ENCODE measurements at regions not wholly inside any gene's neighbourhood (a gene's known extent, or its start where the extent isn't known, plus 50 kb on each side); places are given as distances from the start of the nearest gene placed in this dataset.
"Not testable (repeated sequence)": the region's sequence is repeated elsewhere in the genome, so short reads cannot be mapped to it uniquely, and the experiment has no call there.

DNA sequence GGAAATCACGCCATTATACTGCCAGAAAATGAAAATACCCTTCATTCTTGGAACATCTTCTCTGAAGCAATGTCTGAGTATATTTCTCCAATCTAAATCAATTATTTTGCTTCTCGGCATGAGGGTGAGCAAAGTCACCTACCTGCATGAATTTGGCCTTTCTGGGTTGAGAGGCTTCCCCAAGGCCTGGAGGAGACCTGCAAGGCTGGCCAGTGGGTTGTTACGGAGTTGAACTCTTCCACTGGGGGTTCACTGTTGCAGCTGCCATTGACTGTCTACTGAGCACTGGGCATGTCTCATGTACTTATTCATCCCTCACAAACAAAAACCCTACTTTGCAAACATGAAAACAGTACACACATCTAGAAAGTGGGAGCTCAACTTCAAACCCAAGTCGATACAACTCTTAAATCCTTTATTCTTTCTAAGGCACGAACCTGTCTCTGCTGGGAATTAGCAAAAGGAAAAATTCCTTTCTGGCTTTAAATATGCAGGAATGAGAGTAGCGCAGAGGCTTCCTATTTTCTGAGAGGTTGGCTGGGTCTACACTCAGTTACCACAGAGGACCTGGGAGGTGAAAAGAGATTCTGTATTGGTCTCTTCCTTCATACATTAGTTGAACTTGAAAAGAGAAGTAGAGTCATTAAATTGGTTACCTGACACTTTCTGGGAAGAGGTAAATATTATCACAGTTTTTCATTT is 87.6 kb upstream of the SGK1 start:
- Histone ChIP-seq H3K36me3 (ENCODE audit: low read depth, missing control alignments) (no peaks in the 10 kb centered on the region), H3K4me3 (no peak overlapping the region), H3K27me3 (no peaks in the 10 kb centered on the region), H3K9me3 (no peaks in the 10 kb centered on the region), H3K27ac (no peak overlapping the region), H3K4me1 (no peaks in the 10 kb centered on the region)
- TF ChIP-seq POLR2A (IDR thresholded peaks at IDR 0.05), result no peak
- TF ChIP-seq, protein P1, sequence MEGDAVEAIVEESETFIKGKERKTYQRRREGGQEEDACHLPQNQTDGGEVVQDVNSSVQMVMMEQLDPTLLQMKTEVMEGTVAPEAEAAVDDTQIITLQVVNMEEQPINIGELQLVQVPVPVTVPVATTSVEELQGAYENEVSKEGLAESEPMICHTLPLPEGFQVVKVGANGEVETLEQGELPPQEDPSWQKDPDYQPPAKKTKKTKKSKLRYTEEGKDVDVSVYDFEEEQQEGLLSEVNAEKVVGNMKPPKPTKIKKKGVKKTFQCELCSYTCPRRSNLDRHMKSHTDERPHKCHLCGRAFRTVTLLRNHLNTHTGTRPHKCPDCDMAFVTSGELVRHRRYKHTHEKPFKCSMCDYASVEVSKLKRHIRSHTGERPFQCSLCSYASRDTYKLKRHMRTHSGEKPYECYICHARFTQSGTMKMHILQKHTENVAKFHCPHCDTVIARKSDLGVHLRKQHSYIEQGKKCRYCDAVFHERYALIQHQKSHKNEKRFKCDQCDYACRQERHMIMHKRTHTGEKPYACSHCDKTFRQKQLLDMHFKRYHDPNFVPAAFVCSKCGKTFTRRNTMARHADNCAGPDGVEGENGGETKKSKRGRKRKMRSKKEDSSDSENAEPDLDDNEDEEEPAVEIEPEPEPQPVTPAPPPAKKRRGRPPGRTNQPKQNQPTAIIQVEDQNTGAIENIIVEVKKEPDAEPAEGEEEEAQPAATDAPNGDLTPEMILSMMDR (IDR thresholded peaks at IDR 0.05), result no peak
- no peak for DNase-seq
- intact Hi-C loops (cut with DNase I; ENCODE audit: low total_unique reads), result no loop called here
- 85 to 91% methylated on average over 6 of the region's 6 CpGs for WGBS, 2 donors

DNA sequence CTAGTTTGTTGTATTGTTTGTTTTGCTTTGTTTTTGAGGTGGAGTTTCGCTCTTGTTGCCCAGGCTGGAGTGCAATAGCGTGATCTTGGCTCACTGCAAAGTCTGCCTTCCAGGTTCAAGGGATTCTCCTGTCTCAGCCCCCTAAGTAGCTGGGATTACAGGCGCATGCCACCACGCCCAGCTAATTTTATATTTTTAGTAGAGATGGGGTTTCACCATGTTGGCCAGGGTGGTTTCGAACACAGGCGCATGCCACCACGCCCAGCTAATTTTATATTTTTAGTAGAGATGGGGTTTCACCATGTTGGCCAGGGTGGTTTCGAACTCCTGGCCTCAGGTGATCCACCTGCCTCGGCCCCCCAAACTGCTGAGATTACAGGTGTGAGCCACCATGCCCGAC is 85.4 kb upstream of the SGK1 start:
- 90 to 94% methylated on average over 10 of the region's 10 CpGs for WGBS, 2 donors
- H3K27me3 ChIP-seq; H3K27ac ChIP-seq; H3K9me3 ChIP-seq; H3K36me3 ChIP-seq (ENCODE audit: low read depth, missing control alignments); DNase-seq; H3K4me1 ChIP-seq; H3K4me3 ChIP-seq; intact Hi-C loops (cut with DNase I; ENCODE audit: low total_unique reads): not testable (repeated sequence)

DNA sequence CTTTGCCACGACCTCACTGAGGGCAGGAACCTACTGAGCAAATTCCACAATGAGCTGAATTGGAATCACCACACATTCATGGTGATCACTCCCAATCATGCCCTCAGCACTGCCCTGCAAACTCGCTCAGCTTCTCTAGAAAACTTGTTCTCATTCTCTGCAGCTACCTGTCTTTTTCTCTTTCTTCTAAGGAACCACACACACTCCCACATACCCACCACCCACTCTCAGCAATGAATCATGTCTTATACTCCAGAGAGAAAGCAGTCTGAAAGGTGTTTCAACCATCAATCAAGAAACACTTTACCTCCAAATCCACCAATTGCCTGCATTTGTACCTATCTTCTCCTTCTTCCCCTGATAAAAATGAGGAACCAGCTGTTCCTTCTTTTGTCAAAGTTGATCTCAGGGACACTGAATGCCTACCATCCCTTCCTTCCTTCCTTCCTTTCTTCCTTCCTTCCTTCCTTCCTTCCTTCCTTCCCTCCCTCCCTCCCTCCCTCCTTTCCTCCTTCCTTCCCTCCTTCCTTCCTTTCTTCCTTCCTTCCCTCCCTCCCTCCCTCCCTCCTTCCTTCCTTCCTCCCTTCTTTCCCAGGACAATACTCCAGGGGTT is 84.6 kb upstream of the SGK1 start:
- Histone ChIP-seq H3K4me1 (no peaks in the 10 kb centered on the region), H3K36me3 (ENCODE audit: low read depth, missing control alignments) (no peaks in the 10 kb centered on the region), H3K4me3 (no peak overlapping the region), H3K9me3 (no peaks in the 10 kb centered on the region), H3K27ac (no peak overlapping the region), H3K27me3 (no peaks in the 10 kb centered on the region)
- DNase-seq, result no peak
- TF ChIP-seq, protein P1 (IDR thresholded peaks at IDR 0.05), result no peak
- no peak for TF ChIP-seq POLR2A (IDR thresholded peaks at IDR 0.05)
- 86 to 91% methylated on average over 2 of the region's 2 CpGs for WGBS, 2 donors
- intact Hi-C loops (cut with DNase I; ENCODE audit: low total_unique reads), result no loop called here

DNA sequence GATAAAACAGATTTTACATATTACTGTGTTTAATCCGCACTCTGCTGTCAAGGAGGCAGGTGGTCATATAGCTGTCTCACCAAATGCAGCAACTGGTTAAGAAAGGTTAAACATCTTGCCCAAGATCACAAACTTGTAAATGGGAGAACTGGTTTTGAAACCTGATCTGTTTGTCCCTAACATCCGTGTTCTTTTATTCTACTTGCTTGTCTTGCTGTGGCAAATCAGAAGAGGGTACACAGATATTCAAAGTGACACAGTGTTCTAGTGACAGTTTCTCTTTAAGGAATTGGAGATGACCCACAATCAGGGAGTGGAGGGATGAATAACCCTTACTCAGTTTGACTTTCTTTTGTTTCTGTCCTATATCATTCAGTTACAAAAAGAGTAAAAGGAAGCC is 83.0 kb upstream of the SGK1 start:
- Histone ChIP-seq H3K4me3 (no peak overlapping the region), H3K9me3 (no peaks in the 10 kb centered on the region), H3K27me3 (no peaks in the 10 kb centered on the region), H3K4me1 (no peaks in the 10 kb centered on the region), H3K36me3 (ENCODE audit: low read depth, missing control alignments) (no peaks in the 10 kb centered on the region), H3K27ac (no peak overlapping the region)
- no peak for DNase-seq
- intact Hi-C loops (cut with DNase I; ENCODE audit: low total_unique reads), result no loop called here
- TF ChIP-seq, protein P1 (IDR thresholded peaks at IDR 0.05), result no peak
- no peak for TF ChIP-seq POLR2A (IDR thresholded peaks at IDR 0.05)
- WGBS, 2 donors, result 60 to 72% methylated on average over 2 of the region's 2 CpGs

DNA sequence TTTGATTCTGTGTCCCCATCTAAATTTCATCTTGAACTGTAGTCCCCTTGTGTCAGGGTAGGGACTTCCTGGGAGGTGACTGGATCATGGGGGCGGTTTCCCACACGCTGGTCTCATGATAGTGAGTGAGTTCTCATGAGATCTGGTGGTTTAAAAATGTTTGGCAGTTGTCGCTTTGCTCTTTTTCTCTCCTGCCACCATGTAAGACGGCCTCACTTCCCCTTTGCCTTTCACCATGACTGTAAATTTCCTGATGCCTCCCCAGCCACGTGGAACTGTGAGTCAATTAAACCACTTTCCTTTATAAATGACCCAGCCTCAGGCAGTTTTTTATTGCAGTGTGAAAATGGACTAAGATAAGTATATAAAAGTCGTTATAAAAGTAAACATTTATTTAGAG is 80.5 kb upstream of the SGK1 start:
- intact Hi-C loops (cut with DNase I; ENCODE audit: low total_unique reads), result no loop called here
- 69 to 75% methylated on average over 6 of the region's 6 CpGs for WGBS, 2 donors
- no peaks in the 10 kb centered on the region for H3K36me3 ChIP-seq (ENCODE audit: low read depth, missing control alignments)

More for the DNA sequence above, 80.5 kb upstream of the SGK1 start:
- Histone ChIP-seq H3K9me3 (no peaks in the 10 kb centered on the region), H3K4me3 (no peak overlapping the region), H3K27me3 (no peaks in the 10 kb centered on the region), H3K4me1 (no peaks in the 10 kb centered on the region), H3K27ac (no peak overlapping the region)
- TF ChIP-seq, protein P1 (IDR thresholded peaks at IDR 0.05), result no peak
- TF ChIP-seq POLR2A (IDR thresholded peaks at IDR 0.05), result no peak
- no peak for DNase-seq
